T-cell (primary cell): ENCODE measurements at regions not wholly inside any gene's neighbourhood (a gene's known extent, or its start where the extent isn't known, plus 50 kb on each side); places are given as distances from the start of the nearest gene placed in this dataset.

Experiments
- ATAC-seq, 4 experiments: fragments of 200-7000 bp in 3 of 4; fragments of 150-1000 bp in 1 of 4; cut with Tn5 transposase; replicated peaks in 1 of 4; 1 replicate in 3 of 4; 2 replicates in 1 of 4; pipeline ENCODE4 v1.10.0; 2021; ENCODE audit warnings: moderate library complexity in 3 of 4, mild to moderate bottlenecking in 2 of 4, moderate number of reproducible peaks in 1 of 4
- CTCF ChIA-PET, 2 donors: fragments of 300-600 bp; sonication (Branson Sonifier 250); formaldehyde crosslinking; loops; one replicate each; lab custom pipeline; 2022; ENCODE audit warnings: antibody characterized with exemption in 2 of 2; lab: Charles Lee
- POLR2A ChIA-PET, 2 donors: fragments of 300-600 bp; sonication (Branson Sonifier 250); formaldehyde crosslinking; loops; one replicate each; lab custom pipeline; 2022; ENCODE audit warnings: antibody characterized with exemption in 2 of 2; lab: Charles Lee
- DNase-seq, 35 experiments: peaks; one replicate each; pipeline versions ENCODE4 v3.0.0 to v3.0.0-alpha.2; 2013 to 2023
- H3K27ac ChIP-seq: one replicate; pipeline ENCODE4 v1.5.1; 2013; ENCODE audit warnings: low read length
- H3K27me3 ChIP-seq, 2 experiments: replicated peaks in 1 of 2; 1 replicate in 1 of 2; 2 replicates in 1 of 2; pipeline versions ENCODE4 v1.6.1 to v1.7.0; 2013; ENCODE audit warnings: low read length in 1 of 2, mixed read lengths in 1 of 2; ENCODE audit not compliant: control insufficient read depth in 2 of 2, insufficient read depth in 2 of 2; ENCODE audit errors: extremely low read depth in 1 of 2
- H3K36me3 ChIP-seq, 2 donors: 1 replicate in 1 of 2; 2 replicates in 1 of 2; pipeline versions ENCODE4 v1.6.1 to v1.7.0; 2013; ENCODE audit warnings: low read length in 1 of 2; ENCODE audit not compliant: control insufficient read depth in 2 of 2, insufficient read depth in 1 of 2; ENCODE audit errors: extremely low read depth in 1 of 2
- H3K4me1 ChIP-seq, 2 experiments: 1 replicate in 1 of 2; 2 replicates in 1 of 2; pipeline versions ENCODE4 v1.6.1 to v1.7.0; 2013; ENCODE audit warnings: low read length in 2 of 2, mixed read lengths in 1 of 2; ENCODE audit not compliant: insufficient read depth in 2 of 2, control insufficient read depth in 1 of 2; ENCODE audit errors: extremely low read depth in 1 of 2
- H3K4me3 ChIP-seq, 2 donors: 1 replicate in 1 of 2; 2 replicates in 1 of 2; pipeline versions ENCODE4 v1.5.1 to v1.7.0; 2013; ENCODE audit warnings: mild to moderate bottlenecking in 2 of 2, low read length in 1 of 2, moderate library complexity in 1 of 2; ENCODE audit not compliant: control insufficient read depth in 1 of 2; ENCODE audit errors: extremely low read depth in 1 of 2
- H3K9me3 ChIP-seq: 2 replicates; pipeline ENCODE4 v1.7.0; 2013
- H3K27ac Mint-ChIP-seq, 2 donors: one replicate each; pipeline ENCODE4 v1.8.0; 2020 to 2021; ENCODE audit warnings: mild to moderate bottlenecking in 2 of 2, mixed read lengths in 2 of 2
- H3K27me3 Mint-ChIP-seq, 2 donors: one replicate each; pipeline ENCODE4 v1.8.0; 2021 to 2022; ENCODE audit warnings: mixed read lengths in 2 of 2
- H3K36me3 Mint-ChIP-seq: one replicate; pipeline ENCODE4 v1.8.0; 2021; ENCODE audit warnings: mixed read lengths
- H3K4me1 Mint-ChIP-seq, 3 donors: one replicate each; pipeline ENCODE4 v1.8.0; 2020 to 2022; ENCODE audit warnings: mixed read lengths in 3 of 3, mild to moderate bottlenecking in 1 of 3
- H3K4me3 Mint-ChIP-seq, 3 donors: one replicate each; pipeline ENCODE4 v1.8.0; 2020 to 2022; ENCODE audit warnings: mild to moderate bottlenecking in 3 of 3, mixed read lengths in 3 of 3, moderate library complexity in 3 of 3
- H3K9me3 Mint-ChIP-seq, 3 donors: one replicate each; pipeline ENCODE4 v1.8.0; 2020 to 2022; ENCODE audit warnings: mixed read lengths in 3 of 3
- WGBS: methylation state at CpG from one replicate; pipeline ENCODE4 v1.1.5; 2013; ENCODE audit warnings: missing lambda C conversion rate; ENCODE audit not compliant: insufficient coverage; 5-methylcytosine and 5-hydroxymethylcytosine counted together

- H3K27me3 Mint-ChIP-seq: no peaks in the 10 kb centered on the region
- H3K27ac Mint-ChIP-seq: no peak overlapping the region
- CTCF ChIA-PET: no interaction called here
- ATAC-seq: no peak
- Histone ChIP-seq H3K27ac (no peak overlapping the region), H3K4me3 (no peak overlapping the region), H3K4me1 (peaks cover 0 to 2% of the 10 kb centered on the region in 2 experiments), H3K27me3 (no peaks in the 10 kb centered on the region), H3K9me3 (no peaks in the 10 kb centered on the region), H3K36me3 (no peaks in the 10 kb centered on the region)
- H3K4me3 Mint-ChIP-seq: no peak overlapping the region
- no peaks in the 10 kb centered on the region for H3K9me3 Mint-ChIP-seq
- POLR2A ChIA-PET: no interaction called here
- H3K4me1 Mint-ChIP-seq: peaks cover 17 to 21% (median 19%) of the 10 kb centered on the region in 3 donors
- H3K36me3 Mint-ChIP-seq: no peaks in the 10 kb centered on the region
- WGBS: 89% methylated on average over 3 of the region's 11 CpGs
- no peak for DNase-seq
Measured at GRCh38 chr6:14540810-14541540, 423.4 kb downstream of the CD83 start.

- Histone ChIP-seq H3K4me1 (peaks cover 0 to 2% of the 10 kb centered on the region in 2 experiments), H3K27me3 (no peaks in the 10 kb centered on the region), H3K9me3 (no peaks in the 10 kb centered on the region), H3K36me3 (no peaks in the 10 kb centered on the region), H3K4me3 (no peak overlapping the region), H3K27ac (no peak overlapping the region)
- H3K9me3 Mint-ChIP-seq: no peaks in the 10 kb centered on the region
- H3K4me3 Mint-ChIP-seq: no peak overlapping the region
- peaks cover 17 to 21% (median 19%) of the 10 kb centered on the region in 3 donors for H3K4me1 Mint-ChIP-seq
- DNase-seq (peak in 3 of 35 experiments; percentile 3 to 8 (median 7)), ATAC-seq (peak in 2 of 4 experiments; percentile 40 to 58)
- no peaks in the 10 kb centered on the region for H3K36me3 Mint-ChIP-seq
- no peak overlapping the region for H3K27ac Mint-ChIP-seq
- WGBS: 54% methylated on average over 3 of the region's 10 CpGs
- no peaks in the 10 kb centered on the region for H3K27me3 Mint-ChIP-seq
- ChIA-PET POLR2A (no interaction called here), CTCF (interaction anchor here in 1 of 2 donors (0.6 kb wide), 1 partner anchor 1524 kb away, joined by 3 read pairs; no protein-coding TSS in a partner anchor)
Measured at GRCh38 chr6:14542670-14543366, 425.2 kb downstream of the CD83 start.

GRCh38 chr6:14543971-14544585, 426.5 kb downstream of the CD83 start:
- Histone ChIP-seq H3K4me1 (peaks cover 0 to 2% of the 10 kb centered on the region in 2 experiments), H3K27ac (no peak overlapping the region), H3K36me3 (no peaks in the 10 kb centered on the region), H3K27me3 (no peaks in the 10 kb centered on the region), H3K9me3 (no peaks in the 10 kb centered on the region), H3K4me3 (no peak overlapping the region)
- ChIA-PET POLR2A (interaction anchor here (0.6 to 0.8 kb wide), 2 partner anchors 12 to 47 kb away, joined by 3 to 5 read pairs; no protein-coding TSS in a partner anchor), CTCF (no interaction called here)
- no peak for ATAC-seq
- no peaks in the 10 kb centered on the region for H3K36me3 Mint-ChIP-seq
- 68% methylated on average over 3 of the region's 6 CpGs for WGBS
- H3K9me3 Mint-ChIP-seq: no peaks in the 10 kb centered on the region
- H3K4me1 Mint-ChIP-seq: peaks cover 17 to 21% (median 19%) of the 10 kb centered on the region in 3 donors
- H3K27ac Mint-ChIP-seq: no peak overlapping the region
- no peaks in the 10 kb centered on the region for H3K27me3 Mint-ChIP-seq
- DNase-seq: no peak
- no peak overlapping the region for H3K4me3 Mint-ChIP-seq

- ChIA-PET CTCF (no interaction called here), POLR2A (interaction anchor here in 1 of 2 donors (0.8 kb wide), 1 partner anchor 13 kb away, joined by 3 read pairs; no protein-coding TSS in a partner anchor)
- H3K27ac ChIP-seq: no peak overlapping the region
- no peaks in the 10 kb centered on the region for H3K36me3 Mint-ChIP-seq
- DNase-seq (no peak), ATAC-seq (no peak)
- no peak overlapping the region for H3K27ac Mint-ChIP-seq
- H3K27me3 ChIP-seq: no peaks in the 10 kb centered on the region
- no peak overlapping the region for H3K4me3 ChIP-seq
- no peak overlapping the region for H3K4me3 Mint-ChIP-seq
- H3K9me3 Mint-ChIP-seq: no peaks in the 10 kb centered on the region
- 80% methylated on average over 3 of the region's 3 CpGs for WGBS
- H3K4me1 ChIP-seq: peaks cover 0 to 2% of the 10 kb centered on the region in 2 experiments
- H3K27me3 Mint-ChIP-seq: no peaks in the 10 kb centered on the region
- no peaks in the 10 kb centered on the region for H3K36me3 ChIP-seq
- H3K4me1 Mint-ChIP-seq: peaks cover 17 to 21% (median 19%) of the 10 kb centered on the region in 3 donors
- H3K9me3 ChIP-seq: no peaks in the 10 kb centered on the region
Measured at GRCh38 chr6:14544666-14545065, 427.1 kb downstream of the CD83 start.

- Histone ChIP-seq H3K36me3 (no peaks in the 10 kb centered on the region), H3K9me3 (no peaks in the 10 kb centered on the region), H3K4me3 (no peak overlapping the region), H3K27me3 (no peaks in the 10 kb centered on the region), H3K27ac (no peak overlapping the region), H3K4me1 (peaks cover 0 to 2% of the 10 kb centered on the region in 2 experiments)
- Mint-ChIP-seq H3K4me1 (peaks cover 17 to 21% (median 19%) of the 10 kb centered on the region in 3 donors), H3K27ac (no peak overlapping the region), H3K36me3 (no peaks in the 10 kb centered on the region), H3K9me3 (no peaks in the 10 kb centered on the region), H3K27me3 (no peaks in the 10 kb centered on the region), H3K4me3 (no peak overlapping the region)
- CTCF ChIA-PET: interaction anchor here in 1 of 2 donors (0.5 kb wide), 1 partner anchor 48 kb away, joined by 4 read pairs; no protein-coding TSS in a partner anchor
- DNase-seq: no peak
- no CpG with 5 or more reads among the region's 2 CpGs for whole genome bisulfite sequencing
- no peak for ATAC-seq
- POLR2A ChIA-PET: no interaction called here
Measured at GRCh38 chr6:14545496-14545895, 427.9 kb downstream of the CD83 start.

GRCh38 chr6:14546036-14546435, 428.5 kb downstream of the CD83 start:
- Mint-ChIP-seq H3K27ac (no peak overlapping the region), H3K36me3 (no peaks in the 10 kb centered on the region), H3K27me3 (no peaks in the 10 kb centered on the region), H3K9me3 (no peaks in the 10 kb centered on the region), H3K4me1 (peaks cover 17 to 21% (median 19%) of the 10 kb centered on the region in 3 donors), H3K4me3 (no peak overlapping the region)
- CTCF ChIA-PET: interaction anchor here in 1 of 2 donors (0.5 kb wide), 1 partner anchor 49 kb away, joined by 4 read pairs; no protein-coding TSS in a partner anchor
- Histone ChIP-seq H3K27ac (no peak overlapping the region), H3K4me1 (peaks cover 0 to 2% of the 10 kb centered on the region in 2 experiments), H3K36me3 (no peaks in the 10 kb centered on the region), H3K4me3 (no peak overlapping the region), H3K27me3 (no peaks in the 10 kb centered on the region), H3K9me3 (no peaks in the 10 kb centered on the region)
- POLR2A ChIA-PET: no interaction called here
- WGBS: 85% methylated on average over 4 of the region's 5 CpGs
- DNase-seq (no peak), ATAC-seq (no peak)
